Stimulated activated CD4-positive, alpha-beta T cell treated with anti-CD3 and anti-CD28 coated beads, Interleukin-15, amount 100 ng/mL, for 1 hour (primary cell): ENCODE measurements at regions not wholly inside any gene's neighbourhood (a gene's known extent, or its start where the extent isn't known, plus 50 kb on each side); places are given as distances from the start of the nearest gene placed in this dataset.

Source experiments
- DNase-seq, 2 donors: peaks; one replicate each; pipeline ENCODE4 v3.0.0-alpha.2; 2020; ENCODE audit warnings: low read depth in 1 of 2, low spot score in 1 of 2

DNA sequence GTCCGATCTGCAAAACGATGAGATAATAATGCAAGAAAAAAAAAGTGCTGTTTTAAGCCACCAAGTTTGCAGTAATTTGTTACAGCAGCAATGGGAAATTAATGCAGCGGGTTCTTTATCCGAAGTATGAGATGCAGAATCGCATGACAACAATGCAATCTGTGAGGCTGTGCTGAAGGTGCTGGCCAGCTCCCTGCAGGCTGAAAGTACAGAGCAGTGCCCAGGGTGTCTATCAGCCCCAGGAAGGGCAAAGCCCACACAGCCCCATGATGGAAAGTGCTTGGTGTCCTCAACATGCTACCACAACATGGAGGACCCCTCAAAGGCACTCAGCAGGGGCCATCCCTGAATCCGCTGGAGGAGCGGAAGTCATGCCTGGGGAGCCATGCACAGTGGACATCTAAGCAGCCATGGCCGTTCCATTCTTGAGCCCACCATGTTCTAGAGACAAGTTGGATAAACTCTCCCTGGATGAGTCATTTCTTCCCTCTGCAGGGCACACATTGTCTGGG, 199.5 kb upstream of the PFKP start:
- no peak for DNase-seq

DNA sequence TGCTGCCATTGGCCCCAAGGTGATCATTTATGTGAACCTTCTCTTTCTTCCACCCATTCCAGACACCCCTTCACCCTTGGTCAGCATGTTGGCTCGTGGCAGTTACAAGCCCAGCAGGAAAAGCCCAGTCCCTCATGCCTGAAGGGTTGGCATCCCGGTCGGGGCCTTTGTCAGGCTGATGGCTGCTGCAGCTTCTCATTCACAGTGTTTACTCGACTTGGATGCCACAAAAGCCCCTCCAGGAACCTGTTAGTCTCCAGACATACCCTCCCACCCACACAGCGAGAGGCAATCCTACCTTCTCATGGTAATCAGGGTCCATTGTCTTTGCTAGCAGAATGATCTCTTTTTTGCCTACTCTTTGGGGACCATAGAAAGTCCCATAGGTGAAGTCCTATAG, 200.8 kb upstream of the PFKP start:
- DNase-seq: no peak

DNA sequence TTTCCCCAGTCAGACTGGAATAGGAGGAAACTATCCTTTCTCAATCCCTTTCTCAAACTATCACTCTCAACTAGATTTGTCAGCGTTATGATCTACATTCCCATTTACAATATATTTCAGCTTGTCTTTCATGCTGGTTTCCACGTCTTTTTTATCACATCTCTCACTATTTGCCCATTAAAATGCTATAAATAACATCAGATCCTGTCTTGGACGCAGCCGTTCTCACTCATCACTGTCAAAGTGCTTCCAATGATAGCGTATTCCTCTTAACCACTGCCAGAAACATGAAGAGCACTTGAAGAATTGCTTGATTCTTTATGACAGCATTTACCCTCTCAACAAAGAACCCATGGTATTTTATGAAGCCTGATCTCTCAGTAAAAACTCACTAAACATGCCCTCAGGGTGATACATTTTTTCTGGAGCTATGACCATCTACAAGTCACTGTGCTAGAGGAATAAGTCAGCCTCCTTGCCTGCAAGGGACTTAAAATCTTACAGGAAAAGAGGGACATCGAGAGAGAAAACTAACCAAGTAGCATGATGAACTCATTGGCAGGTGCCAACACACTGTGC, 205.6 kb upstream of the PFKP start:
- no peak for DNase-seq

DNA sequence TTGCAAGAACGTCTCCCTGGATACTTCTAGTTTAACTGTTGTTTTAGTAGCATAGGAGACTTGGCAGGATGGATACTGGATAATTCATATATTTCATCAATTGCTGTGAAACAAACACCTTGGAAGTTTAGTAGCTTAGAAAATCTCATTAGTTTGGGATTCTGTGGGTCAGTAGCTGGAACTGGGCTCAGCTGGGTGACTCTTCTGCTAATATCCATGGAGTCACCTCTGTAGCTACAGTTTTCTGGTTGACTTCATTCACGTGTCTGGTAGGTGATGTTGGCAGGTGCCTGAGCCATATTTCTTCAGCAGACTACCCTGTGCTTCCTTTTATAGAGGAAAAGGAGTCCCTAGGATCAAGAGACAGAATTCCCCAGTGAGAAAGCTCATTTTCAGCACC, 208.9 kb upstream of the PFKP start:
- no peak for DNase-seq

DNA sequence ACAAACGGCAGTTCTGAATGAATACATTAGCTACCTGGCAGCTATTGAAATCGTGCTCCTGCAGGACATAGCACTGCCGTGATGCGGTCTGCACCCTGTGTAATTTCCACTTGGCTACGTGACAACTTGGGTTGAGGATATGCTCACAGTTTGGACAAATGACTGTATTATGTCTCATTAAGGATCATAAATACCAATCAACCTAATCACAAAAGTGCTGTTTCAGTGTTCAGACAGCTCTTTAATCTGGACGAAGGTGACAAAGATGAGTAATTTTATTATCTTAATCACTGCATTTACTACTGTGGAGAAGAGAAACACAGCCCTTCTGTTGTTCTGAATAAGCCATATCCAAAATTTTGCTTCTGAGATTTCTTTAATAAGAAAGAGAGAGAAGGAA, 210.8 kb upstream of the PFKP start:
- no peak for DNase-seq

DNA sequence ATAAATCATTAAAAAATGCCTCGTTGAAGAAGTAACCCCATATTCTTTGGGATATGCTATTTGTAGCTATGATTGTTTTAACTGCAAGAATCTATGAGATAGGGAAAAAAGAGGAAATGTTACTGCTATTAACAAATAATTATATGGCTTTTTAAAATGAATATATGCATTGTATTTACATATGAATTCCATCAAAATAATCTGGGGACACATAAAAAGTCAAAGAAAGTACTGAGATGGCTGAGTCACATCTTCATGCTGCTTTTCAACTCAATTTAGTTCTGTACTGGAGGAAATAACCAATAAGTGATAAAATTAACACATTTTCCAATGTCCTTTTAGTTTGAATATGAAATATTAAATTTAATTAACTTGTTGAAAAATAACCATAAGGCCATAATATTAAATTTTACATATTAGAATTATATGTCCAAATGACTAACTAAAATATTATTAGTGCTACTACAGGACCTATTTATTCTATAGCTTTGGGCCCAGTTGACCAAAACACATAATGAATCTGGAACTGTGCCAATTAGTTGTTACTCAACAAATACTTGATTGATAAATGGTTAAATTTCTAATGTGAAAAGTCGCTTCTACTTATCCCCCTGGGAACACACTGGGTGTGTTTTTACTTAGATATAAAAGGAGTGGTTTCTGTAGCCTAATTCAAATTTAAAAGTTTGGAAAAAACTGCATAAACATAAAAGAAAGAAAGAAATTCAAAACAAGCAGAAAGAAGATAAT, 214.6 kb upstream of the PFKP start:
- DNase-seq: no peak

DNA sequence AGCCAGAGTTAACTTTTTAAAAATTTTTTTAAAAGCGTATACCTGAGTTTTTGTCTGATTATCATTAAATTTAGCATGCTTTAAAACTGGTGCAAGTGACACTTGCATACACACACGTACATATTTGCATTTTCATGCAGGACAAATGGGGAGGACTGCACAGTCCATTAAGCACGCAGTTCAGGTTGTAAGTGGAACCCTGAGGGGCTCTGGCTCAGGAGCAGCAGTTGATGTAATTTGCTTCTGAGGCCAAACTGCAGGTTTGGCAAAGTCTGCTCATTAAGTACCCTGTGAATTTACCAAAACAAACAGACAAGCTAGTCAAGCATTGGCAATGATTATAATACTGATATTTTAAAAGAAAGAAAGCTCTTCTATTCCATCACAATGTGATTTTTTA, 215.8 kb upstream of the PFKP start:
- no peak for DNase-seq

DNA sequence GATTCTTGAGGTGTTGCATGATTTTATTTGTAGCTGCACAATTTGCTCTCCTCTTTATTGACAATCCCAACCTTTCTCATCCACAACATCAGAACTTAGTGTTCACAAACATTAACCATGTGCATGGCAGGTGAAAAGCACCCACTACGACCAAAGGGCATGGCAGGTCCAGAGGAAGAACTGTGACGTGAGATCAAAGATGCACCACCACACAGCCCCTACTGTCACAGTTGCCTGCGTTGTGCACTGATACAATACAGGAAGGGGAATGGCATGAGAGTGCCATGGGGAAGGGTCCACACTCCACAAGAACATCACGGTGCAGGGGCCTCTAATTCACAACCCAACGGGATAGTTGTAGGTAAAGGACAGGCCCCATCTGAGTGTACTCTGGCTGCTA, 217.1 kb upstream of the PFKP start:
- no peak for DNase-seq

DNA sequence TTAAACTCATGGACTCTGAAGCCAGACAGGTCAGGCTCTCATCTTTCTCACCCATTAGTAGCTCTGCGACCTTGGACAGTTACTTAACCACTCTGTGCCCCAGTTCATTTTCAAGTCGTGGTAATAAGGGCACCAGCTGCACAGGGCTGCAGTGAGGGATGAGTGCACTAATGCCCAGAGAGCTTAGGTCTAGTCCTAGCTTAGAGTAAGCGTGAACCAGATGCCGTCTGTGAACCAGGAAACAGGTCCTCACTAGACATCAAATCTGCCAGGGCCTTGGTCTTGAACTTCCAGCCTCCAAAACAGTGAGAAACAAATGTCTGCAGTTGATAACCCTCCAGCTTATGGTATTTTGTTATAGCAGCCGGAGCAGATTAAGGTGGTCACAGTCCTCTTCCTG, 222.4 kb upstream of the PFKP start:
- DNase-seq: no peak

DNA sequence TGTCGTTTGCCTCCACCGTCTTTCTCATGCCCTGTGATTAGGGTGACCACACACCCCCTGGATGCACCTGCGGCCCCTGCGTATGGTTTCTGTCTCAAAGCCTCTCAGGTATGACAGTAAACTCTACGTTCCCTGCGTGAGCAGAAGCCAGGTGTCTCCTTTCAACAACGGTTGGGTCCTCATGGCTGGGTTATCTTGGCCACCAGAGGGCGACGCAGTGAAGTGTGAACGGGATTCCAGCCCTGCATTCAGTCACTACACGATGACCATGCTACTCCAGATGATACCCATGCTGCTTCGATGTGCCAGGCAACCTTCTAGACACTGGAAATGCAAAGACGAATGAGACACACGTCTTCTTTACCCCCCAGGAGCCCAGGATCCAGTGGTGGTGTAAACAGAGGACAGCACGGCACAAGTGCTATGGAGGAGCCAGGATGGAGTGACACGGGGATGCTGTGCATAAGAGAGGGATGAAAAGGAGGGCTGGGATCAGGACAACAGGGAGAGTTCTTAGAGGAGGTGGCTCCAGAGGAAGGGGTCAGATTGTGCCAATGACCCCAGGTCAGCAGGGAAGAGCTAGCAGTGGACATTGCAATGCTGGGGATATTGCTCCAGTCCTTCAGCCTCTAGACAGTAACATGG, 228.1 kb upstream of the PFKP start:
- peak in 1 of 2 donors; percentile 18 for DNase-seq

DNA sequence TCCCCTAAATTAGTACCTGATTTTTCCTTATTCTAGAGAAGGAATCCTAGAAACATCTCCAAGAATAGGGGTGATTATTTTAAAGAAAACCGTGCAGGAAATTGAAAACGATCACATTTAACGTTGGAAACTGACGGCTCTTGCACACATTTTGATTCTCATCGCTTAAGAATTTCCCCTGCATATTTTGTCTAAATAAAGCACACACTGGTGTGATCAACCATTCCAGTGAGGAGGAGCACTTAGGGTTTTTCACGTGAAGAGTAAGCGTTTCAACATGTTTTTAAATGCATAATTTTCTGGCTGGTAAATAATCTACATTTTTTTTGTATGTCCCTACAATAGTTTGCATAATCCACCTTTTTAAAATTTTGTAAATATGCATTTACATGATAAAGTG, 229.7 kb upstream of the PFKP start:
- DNase-seq: no peak

DNA sequence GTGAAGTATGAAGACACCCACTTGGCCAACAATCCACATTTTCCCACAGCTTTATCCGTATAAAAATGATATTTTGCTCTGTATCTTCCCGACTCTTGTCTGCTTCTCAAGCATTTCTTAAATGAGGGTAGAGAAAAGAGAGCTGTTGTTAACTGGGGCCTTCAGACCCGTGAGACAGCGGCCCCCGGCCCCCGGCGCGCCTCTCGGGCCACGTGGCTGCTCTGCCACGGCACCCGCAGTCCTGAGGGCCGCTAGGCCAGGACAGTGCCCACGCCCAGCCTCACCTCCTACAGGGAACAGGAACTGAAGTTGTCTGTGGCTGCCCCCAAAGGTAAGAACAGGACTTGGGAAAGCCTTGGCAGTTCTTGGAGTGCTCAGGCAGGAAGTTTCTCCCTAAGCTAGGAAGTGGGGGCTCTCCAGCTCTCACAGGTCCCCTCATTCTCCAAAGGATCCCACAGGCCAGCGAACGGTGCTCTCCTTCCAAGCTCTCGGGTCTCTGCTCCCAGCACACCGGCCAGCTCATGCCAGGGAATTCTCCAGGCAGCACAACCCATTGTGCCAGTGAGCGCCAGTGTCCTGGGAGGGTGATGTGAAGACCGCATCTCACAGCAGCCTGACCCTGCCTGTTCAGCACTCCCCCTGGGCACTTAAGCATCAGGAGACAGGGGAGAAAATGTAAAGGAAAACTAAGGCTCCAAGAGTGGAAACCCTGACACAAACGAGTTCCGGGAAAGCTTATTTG, 230.3 kb upstream of the PFKP start:
- no peak for DNase-seq

DNA sequence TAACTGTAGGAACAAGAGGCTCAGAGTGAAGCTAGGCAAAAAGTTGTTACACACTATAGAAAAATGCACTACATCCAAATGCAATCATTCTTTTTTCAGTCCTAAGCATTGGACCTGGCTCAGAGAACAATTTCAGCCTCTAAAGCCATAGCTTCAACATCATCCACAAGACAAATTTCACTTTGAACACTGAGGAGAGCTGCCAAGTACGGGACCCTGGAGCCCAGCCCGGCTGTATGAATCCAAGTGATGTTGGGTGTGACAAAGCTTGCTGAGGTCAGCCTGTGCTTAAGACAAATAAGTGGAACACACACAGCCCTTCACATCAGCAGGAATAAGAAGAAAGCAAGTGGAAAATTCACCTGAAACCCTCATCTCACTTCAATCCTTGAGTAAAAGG, 233.1 kb upstream of the PFKP start:
- no peak for DNase-seq

DNA sequence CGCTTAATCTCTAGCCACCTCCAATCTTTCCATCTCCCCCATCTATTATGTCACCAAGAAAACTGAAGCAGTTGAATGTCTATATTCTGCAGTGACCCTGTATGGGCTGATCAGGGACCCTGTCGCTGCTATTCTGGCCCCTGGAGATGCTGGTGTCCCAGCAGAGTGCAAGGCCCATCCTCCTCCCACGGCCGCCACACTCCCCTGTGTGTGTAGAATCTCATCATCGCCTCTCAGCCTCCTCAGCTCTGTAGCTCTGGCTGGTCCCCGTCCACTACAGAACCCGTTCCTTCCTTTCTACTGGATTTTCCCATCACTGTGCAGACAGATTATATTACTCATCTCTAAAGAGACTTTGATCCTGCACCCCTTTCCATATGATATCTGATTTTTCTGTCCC, 235.8 kb upstream of the PFKP start:
- no peak for DNase-seq

DNA sequence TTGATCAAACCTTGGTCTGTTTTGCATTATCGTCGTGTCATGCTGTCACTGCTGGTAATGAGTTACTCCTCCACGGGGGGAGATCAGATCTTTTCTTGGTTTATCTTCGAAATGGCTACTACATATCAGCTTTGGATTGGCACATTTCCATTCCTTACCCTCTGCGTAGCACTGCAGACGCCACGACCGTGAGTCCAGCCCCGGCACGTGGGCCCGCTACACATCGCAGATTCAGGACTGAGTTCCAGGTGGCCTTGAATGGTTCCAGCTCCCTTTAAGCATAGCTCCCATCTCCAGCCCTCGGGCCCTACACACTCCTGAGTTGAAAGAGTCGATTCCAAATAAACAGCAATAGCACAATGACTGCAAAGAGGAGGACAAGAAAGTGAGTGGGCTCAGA, 238.6 kb upstream of the PFKP start:
- DNase-seq: no peak

DNA sequence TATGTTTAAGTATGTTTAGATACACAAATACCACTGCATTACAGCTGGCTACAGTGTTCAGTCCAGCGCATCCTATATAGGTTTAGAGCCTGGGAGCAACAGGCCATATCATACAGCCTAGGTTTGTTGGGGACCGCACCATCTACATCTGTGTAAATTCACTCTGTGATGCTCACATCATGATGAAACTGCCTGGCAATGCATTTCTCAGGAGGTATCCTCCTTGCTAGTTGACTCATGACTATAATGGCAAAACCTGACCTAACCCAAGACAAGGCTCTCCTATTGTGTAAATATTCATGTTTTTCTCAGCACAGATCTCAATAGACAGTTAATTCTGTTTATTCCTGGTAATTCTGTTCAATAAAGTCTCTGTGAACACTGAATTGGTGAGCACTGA, 240.7 kb upstream of the PFKP start:
- DNase-seq: no peak

DNA sequence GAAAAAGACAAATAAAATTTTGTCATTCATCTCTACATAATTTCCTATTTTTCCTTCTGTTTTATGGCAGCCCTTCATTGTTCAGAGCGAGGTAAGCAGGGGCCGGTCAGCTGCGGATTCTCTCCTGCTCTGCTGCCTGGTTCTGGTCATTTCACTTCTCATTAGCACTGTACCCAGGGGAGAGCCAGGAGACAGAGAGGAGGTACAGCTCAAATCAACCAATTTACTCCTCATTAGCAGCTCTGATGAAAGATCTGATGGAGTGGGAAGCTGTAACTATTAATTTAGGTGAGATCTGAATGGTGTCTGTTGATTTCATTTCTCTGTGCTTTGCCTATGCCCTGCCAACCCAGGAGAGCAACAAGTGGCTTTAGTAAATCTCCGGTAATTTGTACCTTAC, 241.5 kb upstream of the PFKP start:
- DNase-seq: no peak

DNA sequence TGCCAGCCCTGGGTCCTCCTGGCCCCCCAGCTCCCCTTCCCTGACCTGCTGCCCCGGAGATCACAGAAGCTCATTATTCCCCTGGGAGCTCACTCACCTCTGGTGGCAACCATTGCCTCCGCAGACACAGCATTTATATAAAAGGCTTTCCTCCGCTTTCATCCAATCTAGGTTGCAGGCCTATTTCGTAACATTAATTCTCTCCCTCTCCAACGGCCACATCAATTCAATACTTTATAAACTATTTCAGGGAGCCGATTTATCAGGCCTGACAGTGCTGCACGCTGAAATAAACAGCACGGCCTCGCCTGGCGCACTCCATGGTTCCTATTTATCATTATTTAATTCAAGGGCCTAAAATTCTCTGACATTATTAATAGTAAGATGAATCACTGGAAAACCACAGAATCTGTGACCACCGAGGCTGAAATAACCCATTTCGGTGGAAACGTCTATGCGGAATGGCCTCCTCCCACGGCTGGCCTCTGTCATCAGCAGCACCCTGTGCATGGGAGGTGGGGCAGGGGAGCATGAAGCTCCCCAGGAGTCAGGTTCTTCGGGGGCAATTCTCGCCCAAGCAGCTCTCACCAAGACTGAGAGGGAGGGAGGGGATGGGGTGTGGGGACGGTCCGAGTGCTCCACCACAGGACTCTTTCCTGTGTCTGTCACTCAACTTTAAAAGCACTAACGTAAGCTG, 249.3 kb upstream of the PFKP start:
- DNase-seq: no peak

DNA sequence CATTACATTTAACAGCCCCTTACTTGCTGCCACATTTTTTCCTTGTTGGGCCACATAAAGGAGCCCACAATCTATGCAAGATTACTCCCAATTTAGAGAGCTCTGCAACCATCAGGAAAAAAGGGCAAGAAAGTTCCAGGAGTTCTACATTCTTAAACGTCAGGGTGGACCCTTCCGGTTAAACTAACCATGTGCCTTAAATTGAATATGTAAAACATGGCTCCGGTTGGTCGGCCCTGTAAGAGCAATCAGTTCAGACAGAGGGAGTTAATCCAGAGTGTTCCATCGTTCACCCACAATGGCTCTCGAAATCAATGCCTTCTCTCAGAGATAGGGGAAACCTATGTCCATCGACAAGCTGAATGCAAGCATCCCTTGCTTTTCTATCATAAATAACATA, 253.7 kb upstream of the PFKP start:
- DNase-seq: no peak

DNA sequence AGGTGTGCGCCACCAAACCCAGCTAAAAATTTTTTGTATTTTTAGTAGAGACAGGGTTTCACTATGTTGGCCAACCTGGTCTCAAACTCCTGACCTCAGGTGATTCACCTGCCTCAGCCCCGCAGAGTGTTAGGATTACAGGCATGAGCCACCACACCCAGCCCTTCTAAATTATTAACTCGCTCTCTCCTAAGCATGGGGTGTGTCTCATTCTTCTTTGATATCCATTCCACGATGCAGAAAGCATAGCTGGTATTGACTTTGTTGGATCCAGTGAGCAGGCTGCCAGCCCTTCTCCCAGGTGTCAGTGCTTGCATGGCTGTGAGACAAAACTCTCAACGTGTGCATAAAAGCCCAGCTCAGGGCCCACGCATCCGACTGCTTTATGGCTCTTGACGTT, 254.1 kb upstream of the PFKP start:
- DNase-seq: no peak

DNA sequence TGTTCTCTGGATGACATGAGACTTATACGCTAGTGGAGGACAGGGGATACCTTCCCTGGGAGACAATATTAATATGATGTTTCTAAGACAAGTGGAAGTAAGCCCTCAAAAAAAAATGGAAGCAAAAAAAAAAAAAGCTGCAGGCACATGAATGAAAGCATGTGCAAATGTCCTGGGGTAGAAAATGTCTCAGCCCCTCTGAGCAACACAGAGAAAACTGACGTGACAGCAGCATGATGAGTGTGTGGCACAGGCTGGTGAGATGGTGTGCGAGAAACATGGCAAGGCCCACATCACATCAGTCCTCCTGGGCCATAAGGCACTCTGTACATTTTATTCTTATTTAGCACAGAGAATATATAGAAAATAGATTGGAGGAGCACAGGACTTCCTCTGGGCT, 254.7 kb upstream of the PFKP start:
- no peak for DNase-seq
